Adrenal gland (tissue), 9 donors: ENCODE measurements at regions not wholly inside any gene's neighbourhood (a gene's known extent, or its start where the extent isn't known, plus 50 kb on each side); places are given as distances from the start of the nearest gene placed in this dataset.

Source experiments
- DNase-seq, 7 donors: peaks; one replicate each; pipeline ENCODE4 v3.0.0-alpha.2; 2019 to 2020
- H3K27ac ChIP-seq, 5 donors: fragments of 200-600 bp; sonication (generic) in 4 of 5; 1 replicate in 3 of 5; 2 replicates in 2 of 5; pipeline versions ENCODE4 v1.5.1 to v1.8.0; 2016 to 2020; ENCODE audit warnings: mild to moderate bottlenecking in 1 of 5
- H3K27me3 ChIP-seq: fragments of 200-600 bp; 2 replicates; pipeline ENCODE4 v1.8.0; 2021
- H3K36me3 ChIP-seq, 2 donors: fragments of 200-600 bp; replicated peaks in 1 of 2; 1 replicate in 1 of 2; 2 replicates in 1 of 2; pipeline versions ENCODE4 v1.5.1 to v1.8.0; 2018 to 2022
- H3K4me1 ChIP-seq, 2 donors: fragments of 200-600 bp; replicated peaks in 1 of 2; 1 replicate in 1 of 2; 2 replicates in 1 of 2; pipeline versions ENCODE4 v1.5.1 to v1.8.0; 2018 to 2021
- H3K4me3 ChIP-seq, 4 donors: fragments of 200-600 bp; sonication (generic) in 3 of 4; one replicate each; pipeline ENCODE4 v1.5.1; 2016 to 2018
- H3K9me3 ChIP-seq, 3 donors: fragments of 200-600 bp; sonication (generic) in 1 of 3; replicated peaks in 1 of 3; 1 replicate in 2 of 3; 2 replicates in 1 of 3; pipeline versions ENCODE4 v1.5.1 to v1.8.0; 2016 to 2021
- CTCF ChIP-seq, 6 experiments: fragments of 450-650 bp in 4 of 6; fragments of 200-600 bp in 2 of 6; sonication (generic) in 1 of 6; IDR thresholded peaks; 1 replicate in 5 of 6; 2 replicates in 1 of 6; pipeline versions ENCODE4 v1.5.1 to v1.8.0; 2016 to 2021; ENCODE audit warnings: antibody characterized with exemption in 6 of 6, mild to moderate bottlenecking in 2 of 6, moderate library complexity in 1 of 6
- POLR2A ChIP-seq, 2 donors: fragments of 450-650 bp; IDR thresholded peaks; one replicate each; pipeline ENCODE4 v1.6.1; 2017; ENCODE audit warnings: antibody characterized with exemption in 2 of 2, mild to moderate bottlenecking in 2 of 2, moderate library complexity in 1 of 2
- WGBS, 4 donors: extraction: QIAGEN DNeasy Blood & Tissue Kit in 2 of 4; methylation state at CpG; one replicate each; pipeline versions ENCODE4 v1.1.5 to v1.1.7; 2013 to 2017; 5-methylcytosine and 5-hydroxymethylcytosine counted together
- intact Hi-C, 2 donors: fragments of 100-400 bp; cut with DNase I; formaldehyde crosslinking; loops; one replicate each; pipeline versions ENCODE4 v1.14.1 to v1.15.0; 2022 to 2023
- donor health status: healthy with polysubstance abuse.
- donor health status: Bipolar disorder and iron deficiency.
- donor health status: DM: yes; HTN: yes; CAD: no.
- donor health status: DM: no; HTN: no; CAD: no.
- donor health status: DM: no; HTN: no; CAD: no.

- H3K9me3 ChIP-seq = no peaks in the 10 kb centered on the region
- no peaks in the 10 kb centered on the region for H3K36me3 ChIP-seq
- intact Hi-C loops = no loop called here
- WGBS, 4 donors = 26 to 38% (median 35%) methylated on average over 2 of the region's 2 CpGs
- no peaks in the 10 kb centered on the region for H3K4me1 ChIP-seq
- DNase-seq = no peak
- TF ChIP-seq POLR2A (IDR thresholded peaks at IDR 0.05) (no peak), CTCF (IDR thresholded peaks at IDR 0.05) (no peak)
- H3K27ac ChIP-seq = no peak overlapping the region
- no peak overlapping the region for H3K4me3 ChIP-seq
- H3K27me3 ChIP-seq = no peaks in the 10 kb centered on the region
Measured at GRCh38 chr7:52936750-52937149, 98.7 kb upstream of the POM121L12 start.

- TF ChIP-seq CTCF (IDR thresholded peaks at IDR 0.05) (no peak), POLR2A (IDR thresholded peaks at IDR 0.05) (no peak)
- no peak overlapping the region for H3K27ac ChIP-seq
- no peaks in the 10 kb centered on the region for H3K4me1 ChIP-seq
- no peaks in the 10 kb centered on the region for H3K9me3 ChIP-seq
- no peak overlapping the region for H3K4me3 ChIP-seq
- intact Hi-C loops = no loop called here
- no peak for DNase-seq
- H3K27me3 ChIP-seq = no peaks in the 10 kb centered on the region
- 75 to 81% (median 76%) methylated on average over 3 of the region's 3 CpGs for WGBS, 4 donors
- H3K36me3 ChIP-seq = no peaks in the 10 kb centered on the region
Measured at GRCh38 chr7:52928591-52928990, 106.8 kb upstream of the POM121L12 start.

GRCh38 chr7:52925332-52925731, 110.1 kb upstream of the POM121L12 start:
- Histone ChIP-seq H3K27ac (no peak overlapping the region), H3K36me3 (no peaks in the 10 kb centered on the region), H3K9me3 (no peaks in the 10 kb centered on the region), H3K4me3 (no peak overlapping the region), H3K4me1 (no peaks in the 10 kb centered on the region), H3K27me3 (no peaks in the 10 kb centered on the region)
- no peak for DNase-seq
- 76 to 90% (median 89%) methylated on average over 5 of the region's 5 CpGs for WGBS, 4 donors
- intact Hi-C loops = no loop called here
- TF ChIP-seq POLR2A (IDR thresholded peaks at IDR 0.05) = no peak
- TF ChIP-seq CTCF (IDR thresholded peaks at IDR 0.05) = no peak

GRCh38 chr7:52920977-52921376, 114.5 kb upstream of the POM121L12 start:
- Histone ChIP-seq H3K27ac (no peak overlapping the region), H3K27me3 (no peaks in the 10 kb centered on the region), H3K4me1 (no peaks in the 10 kb centered on the region), H3K4me3 (no peak overlapping the region), H3K36me3 (no peaks in the 10 kb centered on the region), H3K9me3 (no peaks in the 10 kb centered on the region)
- no peak for TF ChIP-seq CTCF (IDR thresholded peaks at IDR 0.05)
- no peak for TF ChIP-seq POLR2A (IDR thresholded peaks at IDR 0.05)
- DNase-seq = no peak
- WGBS, 4 donors = 19 to 24% (median 21%) methylated on average over 3 of the region's 3 CpGs
- intact Hi-C loops = no loop called here
